Body of pancreas (tissue), 4 donors: ENCODE measurements at regions not wholly inside any gene's neighbourhood (a gene's known extent, or its start where the extent isn't known, plus 50 kb on each side); places are given as distances from the start of the nearest gene placed in this dataset.

ENCODE experiments used
- ATAC-seq: fragments of 150-250 bp; one replicate; pipeline ENCODE4 v1.9.1; 2016
- DNase-seq, 4 donors: peaks; one replicate each; pipeline ENCODE4 v3.0.0-alpha.2; 2019
- H3K27ac ChIP-seq, 4 donors: fragments of 200-600 bp; sonication (generic); 1 replicate in 3 of 4; 2 replicates in 1 of 4; pipeline versions ENCODE4 v1.5.1 to v1.6.1; 2016 to 2019; ENCODE audit warnings: mild to moderate bottlenecking in 1 of 4, mixed read lengths in 1 of 4, moderate library complexity in 1 of 4
- H3K27me3 ChIP-seq, 2 donors: fragments of 200-600 bp; sonication (generic); one replicate each; pipeline ENCODE4 v1.6.0; 2016; ENCODE audit warnings: mild to moderate bottlenecking in 1 of 2
- H3K36me3 ChIP-seq, 2 donors: fragments of 200-600 bp; sonication (generic); replicated peaks in 1 of 2; 2 replicates each; pipeline ENCODE4 v1.5.1; 2016; ENCODE audit warnings: low read depth in 2 of 2; ENCODE audit not compliant: insufficient read depth in 1 of 2
- H3K4me1 ChIP-seq: fragments of 200-600 bp; sonication (generic); one replicate; pipeline ENCODE4 v1.6.0; 2016
- H3K4me3 ChIP-seq, 2 donors: fragments of 200-600 bp; sonication (generic); 1 replicate in 1 of 2; 2 replicates in 1 of 2; pipeline ENCODE4 v1.5.1; 2016 to 2019
- H3K9me3 ChIP-seq, 3 donors: fragments of 200-600 bp; sonication (generic); 1 replicate in 2 of 3; 2 replicates in 1 of 3; pipeline ENCODE4 v1.5.1; 2016
- CTCF ChIP-seq, 7 experiments: fragments of 450-650 bp in 4 of 7; fragments of 200-600 bp in 3 of 7; sonication (generic) in 3 of 7; IDR thresholded peaks; one replicate each; pipeline ENCODE4 v1.5.1; 2016 to 2019; ENCODE audit warnings: antibody characterized with exemption in 7 of 7
- POLR2A ChIP-seq, 3 donors: fragments of 450-650 bp; IDR thresholded peaks; one replicate each; pipeline ENCODE4 v1.6.1; 2016; ENCODE audit warnings: antibody characterized with exemption in 3 of 3, mild to moderate bottlenecking in 2 of 3
- WGBS, 2 donors: methylation state at CpG; one replicate each; pipeline ENCODE4 v1.1.5; 2017; 5-methylcytosine and 5-hydroxymethylcytosine counted together
- intact Hi-C: fragments of 100-400 bp; cut with DNase I; formaldehyde crosslinking; loops from one replicate; pipeline ENCODE4 v1.15.1; 2023

- peaks cover 16% of the 10 kb centered on the region for H3K4me1 ChIP-seq
- DNase-seq (peak in 3 of 4 donors; percentile 21 to 54 (median 37)), ATAC-seq (peak; percentile 72)
- no peaks in the 10 kb centered on the region for H3K27me3 ChIP-seq
- TF ChIP-seq CTCF (IDR thresholded peaks at IDR 0.05): no peak
- peak in 2 of 3 donors; percentile 31 to 32 for TF ChIP-seq POLR2A (IDR thresholded peaks at IDR 0.05)
- no peaks in the 10 kb centered on the region for H3K9me3 ChIP-seq
- H3K36me3 ChIP-seq: no peaks in the 10 kb centered on the region
- H3K27ac ChIP-seq: peak overlapping the region in 2 of 4 donors; percentile 12 to 45
- WGBS, 2 donors: 72 to 77% methylated on average over 9 of the region's 9 CpGs
- H3K4me3 ChIP-seq: no peak overlapping the region
- intact Hi-C loops: no loop called here
These were observed 54.1 kb upstream of the ABL1 start for GRCh38 chr9:130780865-130781504.

GRCh38 chr9:130781569-130781968, 53.5 kb upstream of the ABL1 start:
- no peaks in the 10 kb centered on the region for H3K36me3 ChIP-seq
- 90 to 91% methylated on average over 1 of the region's 1 CpG for WGBS, 2 donors
- no peak for TF ChIP-seq POLR2A (IDR thresholded peaks at IDR 0.05)
- no peak for TF ChIP-seq CTCF (IDR thresholded peaks at IDR 0.05)
- DNase-seq: no peak
- H3K4me3 ChIP-seq: no peak overlapping the region
- H3K4me1 ChIP-seq: peaks cover 22% of the 10 kb centered on the region
- peak overlapping the region in 1 of 4 donors; percentile 45 for H3K27ac ChIP-seq
- no peaks in the 10 kb centered on the region for H3K9me3 ChIP-seq
- H3K27me3 ChIP-seq: no peaks in the 10 kb centered on the region
- ATAC-seq: no peak
- intact Hi-C loops: no loop called here

DNA sequence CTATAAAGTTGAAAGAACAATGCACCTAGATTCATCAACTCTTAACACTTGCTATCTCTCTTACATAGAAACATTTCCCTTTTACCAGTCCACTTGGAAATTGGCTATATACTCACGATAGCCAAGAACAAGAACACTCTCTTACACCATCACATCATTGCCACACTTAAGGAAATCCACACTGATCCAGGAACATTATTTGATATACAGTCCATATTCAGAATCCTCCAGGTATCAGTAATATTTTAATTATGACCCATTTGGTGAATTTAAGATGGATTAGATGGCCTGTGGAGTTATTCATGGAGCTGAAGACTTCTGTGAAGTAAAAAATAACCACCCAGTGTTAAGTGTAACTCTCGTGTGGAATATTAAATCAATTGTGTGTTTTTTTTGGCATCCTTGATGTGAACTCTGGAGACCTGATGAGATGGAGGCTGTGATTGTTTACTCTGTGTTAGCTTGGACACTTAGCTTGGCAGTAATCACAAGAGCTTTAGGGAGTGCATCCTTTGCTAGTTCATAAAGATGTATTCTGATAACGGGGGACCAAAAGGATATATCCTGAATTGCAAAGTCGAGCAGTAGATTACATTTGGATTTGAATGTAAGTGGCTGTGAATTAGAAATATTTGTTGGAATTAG, 52.0 kb upstream of the ABL1 start:
- no peak for ATAC-seq
- Histone ChIP-seq H3K9me3 (no peaks in the 10 kb centered on the region), H3K36me3 (no peaks in the 10 kb centered on the region), H3K4me3 (no peak overlapping the region), H3K27me3 (no peaks in the 10 kb centered on the region), H3K4me1 (peaks cover 27% of the 10 kb centered on the region), H3K27ac (no peak overlapping the region)
- DNase-seq: no peak
- WGBS, 2 donors: 61 to 65% methylated on average over 4 of the region's 4 CpGs
- TF ChIP-seq POLR2A (IDR thresholded peaks at IDR 0.05) (no peak), CTCF (IDR thresholded peaks at IDR 0.05) (no peak)
- intact Hi-C loops: no loop called here

GRCh38 chr9:130785053-130785452, 50.0 kb upstream of the ABL1 start:
- DNase-seq (peak in 1 of 4 donors; percentile 26), ATAC-seq (no peak)
- Histone ChIP-seq H3K36me3 (no peaks in the 10 kb centered on the region), H3K9me3 (no peaks in the 10 kb centered on the region), H3K4me3 (no peak overlapping the region), H3K27ac (no peak overlapping the region), H3K27me3 (no peaks in the 10 kb centered on the region), H3K4me1 (peaks cover 27% of the 10 kb centered on the region)
- 38 to 50% methylated on average over 3 to 8 of the region's 8 CpGs for WGBS, 2 donors
- no peak for TF ChIP-seq CTCF (IDR thresholded peaks at IDR 0.05)
- no peak for TF ChIP-seq POLR2A (IDR thresholded peaks at IDR 0.05)
- intact Hi-C loops: no loop called here
